ENCODE measurements at regions not wholly inside any gene's neighbourhood (a gene's known extent, or its start where the extent isn't known, plus 50 kb on each side); places are given as distances from the start of the nearest gene placed in this dataset.
"Not testable (repeated sequence)": the region's sequence is repeated elsewhere in the genome, so short reads cannot be mapped to it uniquely, and the experiment has no call there.

DNA sequence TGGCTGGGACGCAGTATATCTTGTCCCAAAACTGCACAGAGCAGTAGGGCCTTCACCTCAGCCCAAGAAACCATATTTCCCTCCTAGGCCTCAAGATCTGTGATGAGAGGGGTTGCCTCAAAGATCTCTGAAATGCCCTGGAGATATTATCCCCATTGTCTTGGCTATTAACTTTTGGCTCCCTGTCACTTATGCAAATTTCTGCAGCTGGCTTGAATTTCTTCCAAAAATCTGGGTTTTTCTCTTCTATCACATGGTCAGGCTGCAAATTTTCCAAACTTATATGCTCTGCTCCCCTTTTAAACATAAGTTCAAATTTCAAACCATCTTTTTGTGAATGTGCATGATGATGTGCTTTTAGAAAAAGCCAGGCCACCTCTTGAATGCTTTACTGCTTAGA lies 809.2 kb upstream of the CDH18 start:
- TF ChIP-seq POLR2A (IDR thresholded peaks at IDR 0.05; ENCODE audit: low read length); GATA1 (IDR thresholded peaks at IDR 0.05; ENCODE audit: low read depth, low read length): not testable (repeated sequence)
